ENCODE measurements at regions not wholly inside any gene's neighbourhood (a gene's known extent, or its start where the extent isn't known, plus 50 kb on each side); places are given as distances from the start of the nearest gene placed in this dataset.
"Not testable (repeated sequence)": the region's sequence is repeated elsewhere in the genome, so short reads cannot be mapped to it uniquely, and the experiment has no call there.

- Histone ChIP-seq H3K79me2 (ENCODE audit: control insufficient read depth, insufficient read depth, low read length, unreplicated experiment) (no peaks in the 10 kb centered on the region), H3K27me3 (ENCODE audit: insufficient read depth, low read length) (peaks cover 2% of the 10 kb centered on the region; the same call in 1 of the 2 replicates), H3K4me3 (ENCODE audit: low read depth, low read length) (no peak overlapping the region), H3K36me3 (ENCODE audit: insufficient read depth, low read length) (no peaks in the 10 kb centered on the region), H3K4me1 (ENCODE audit: control insufficient read depth, insufficient read depth, low read length, unreplicated experiment) (no peaks in the 10 kb centered on the region), H2AFZ (ENCODE audit: low read length, unreplicated experiment) (no peak overlapping the region), H3K27ac (ENCODE audit: low read depth, low read length) (no peak overlapping the region)
These were observed 676.7 kb upstream of the LCORL start for GRCh38 chr4:18698119-18698883.

- Histone ChIP-seq H3K36me3 (ENCODE audit: insufficient read depth, low read length) (no peaks in the 10 kb centered on the region), H3K79me2 (ENCODE audit: control insufficient read depth, insufficient read depth, low read length, unreplicated experiment) (no peaks in the 10 kb centered on the region), H3K27ac (ENCODE audit: low read depth, low read length) (no peak overlapping the region)
These were observed 674.4 kb upstream of the LCORL start for GRCh38 chr4:18695733-18696527.

GRCh38 chr4:18691431-18692200 lies 670.1 kb upstream of the LCORL start:
- H3K4me1 ChIP-seq (ENCODE audit: control insufficient read depth, insufficient read depth, low read length, unreplicated experiment) = no peaks in the 10 kb centered on the region
- no peaks in the 10 kb centered on the region for H3K79me2 ChIP-seq (ENCODE audit: control insufficient read depth, insufficient read depth, low read length, unreplicated experiment)
- H2AFZ ChIP-seq (ENCODE audit: low read length, unreplicated experiment) = peak overlapping the region; percentile 13
- H3K36me3 ChIP-seq (ENCODE audit: insufficient read depth, low read length) = no peaks in the 10 kb centered on the region
- H3K27ac ChIP-seq (ENCODE audit: low read depth, low read length) = no peak overlapping the region
- no peak overlapping the region for H3K4me3 ChIP-seq (ENCODE audit: low read depth, low read length)
- peaks cover 12% of the 10 kb centered on the region; the same call in 1 of the 2 replicates for H3K27me3 ChIP-seq (ENCODE audit: insufficient read depth, low read length)

More at GRCh38 chr4:18695733-18696527, 674.4 kb upstream of the LCORL start:
- no peaks in the 10 kb centered on the region for H3K4me1 ChIP-seq (ENCODE audit: control insufficient read depth, insufficient read depth, low read length, unreplicated experiment)
- no peak overlapping the region for H3K4me3 ChIP-seq (ENCODE audit: low read depth, low read length)
- no peak overlapping the region for H2AFZ ChIP-seq (ENCODE audit: low read length, unreplicated experiment)
- peaks cover 6% of the 10 kb centered on the region; the same call in 1 of the 2 replicates for H3K27me3 ChIP-seq (ENCODE audit: insufficient read depth, low read length)

- Histone ChIP-seq H3K79me2 (ENCODE audit: control insufficient read depth, insufficient read depth, low read length, unreplicated experiment) (no peaks in the 10 kb centered on the region), H3K27me3 (ENCODE audit: insufficient read depth, low read length) (peaks cover 12% of the 10 kb centered on the region; the same call in 1 of the 2 replicates), H3K4me3 (ENCODE audit: low read depth, low read length) (no peak overlapping the region), H3K4me1 (ENCODE audit: control insufficient read depth, insufficient read depth, low read length, unreplicated experiment) (no peaks in the 10 kb centered on the region), H3K27ac (ENCODE audit: low read depth, low read length) (no peak overlapping the region), H3K36me3 (ENCODE audit: insufficient read depth, low read length) (no peaks in the 10 kb centered on the region), H2AFZ (ENCODE audit: low read length, unreplicated experiment) (no peak overlapping the region)
These were observed 668.9 kb upstream of the LCORL start for GRCh38 chr4:18690291-18690955.

- H3K27ac ChIP-seq (ENCODE audit: low read depth, low read length) = no peak overlapping the region
- H2AFZ ChIP-seq (ENCODE audit: low read length, unreplicated experiment) = no peak overlapping the region
- H3K4me1 ChIP-seq (ENCODE audit: control insufficient read depth, insufficient read depth, low read length, unreplicated experiment) = no peaks in the 10 kb centered on the region
- H3K27me3 ChIP-seq (ENCODE audit: insufficient read depth, low read length) = peaks cover 10% of the 10 kb centered on the region; the same call in 1 of the 2 replicates
- H3K79me2 ChIP-seq (ENCODE audit: control insufficient read depth, insufficient read depth, low read length, unreplicated experiment) = no peaks in the 10 kb centered on the region
- H3K36me3 ChIP-seq (ENCODE audit: insufficient read depth, low read length) = no peaks in the 10 kb centered on the region
- no peak overlapping the region for H3K4me3 ChIP-seq (ENCODE audit: low read depth, low read length)
These were observed 668.0 kb upstream of the LCORL start for GRCh38 chr4:18689308-18690115.

GRCh38 chr4:18688351-18688750 lies 666.8 kb upstream of the LCORL start:
- H3K27ac ChIP-seq (ENCODE audit: low read depth, low read length); H3K4me3 ChIP-seq (ENCODE audit: low read depth, low read length); H2AFZ ChIP-seq (ENCODE audit: low read length, unreplicated experiment); H3K27me3 ChIP-seq (ENCODE audit: insufficient read depth, low read length); H3K79me2 ChIP-seq (ENCODE audit: control insufficient read depth, insufficient read depth, low read length, unreplicated experiment); H3K4me1 ChIP-seq (ENCODE audit: control insufficient read depth, insufficient read depth, low read length, unreplicated experiment); H3K36me3 ChIP-seq (ENCODE audit: insufficient read depth, low read length): not testable (repeated sequence)

GRCh38 chr4:18686338-18687037 lies 664.9 kb upstream of the LCORL start:
- Histone ChIP-seq H3K27me3 (ENCODE audit: insufficient read depth, low read length) (peaks cover 6% of the 10 kb centered on the region; the same call in 1 of the 2 replicates), H3K4me1 (ENCODE audit: control insufficient read depth, insufficient read depth, low read length, unreplicated experiment) (no peaks in the 10 kb centered on the region), H3K36me3 (ENCODE audit: insufficient read depth, low read length) (no peaks in the 10 kb centered on the region), H2AFZ (ENCODE audit: low read length, unreplicated experiment) (no peak overlapping the region), H3K27ac (ENCODE audit: low read depth, low read length) (no peak overlapping the region), H3K4me3 (ENCODE audit: low read depth, low read length) (no peak overlapping the region), H3K79me2 (ENCODE audit: control insufficient read depth, insufficient read depth, low read length, unreplicated experiment) (no peaks in the 10 kb centered on the region)

GRCh38 chr4:18684932-18685331 lies 663.4 kb upstream of the LCORL start:
- H3K27me3 ChIP-seq (ENCODE audit: insufficient read depth, low read length) = peaks cover 5% of the 10 kb centered on the region; the same call in 1 of the 2 replicates
- no peak overlapping the region for H3K27ac ChIP-seq (ENCODE audit: low read depth, low read length)
- H2AFZ ChIP-seq (ENCODE audit: low read length, unreplicated experiment) = no peak overlapping the region

GRCh38 chr4:18676526-18676915 lies 655.0 kb upstream of the LCORL start:
- H3K27me3 ChIP-seq (ENCODE audit: insufficient read depth, low read length) = no peaks in the 10 kb centered on the region
- no peak overlapping the region for H2AFZ ChIP-seq (ENCODE audit: low read length, unreplicated experiment)
- no peaks in the 10 kb centered on the region for H3K79me2 ChIP-seq (ENCODE audit: control insufficient read depth, insufficient read depth, low read length, unreplicated experiment)
- no peak overlapping the region for H3K27ac ChIP-seq (ENCODE audit: low read depth, low read length)
- H3K4me3 ChIP-seq (ENCODE audit: low read depth, low read length) = no peak overlapping the region
- H3K36me3 ChIP-seq (ENCODE audit: insufficient read depth, low read length) = no peaks in the 10 kb centered on the region
- no peaks in the 10 kb centered on the region for H3K4me1 ChIP-seq (ENCODE audit: control insufficient read depth, insufficient read depth, low read length, unreplicated experiment)

More at GRCh38 chr4:18684932-18685331, 663.4 kb upstream of the LCORL start:
- Histone ChIP-seq H3K79me2 (ENCODE audit: control insufficient read depth, insufficient read depth, low read length, unreplicated experiment) (no peaks in the 10 kb centered on the region), H3K4me1 (ENCODE audit: control insufficient read depth, insufficient read depth, low read length, unreplicated experiment) (no peaks in the 10 kb centered on the region), H3K4me3 (ENCODE audit: low read depth, low read length) (no peak overlapping the region), H3K36me3 (ENCODE audit: insufficient read depth, low read length) (no peaks in the 10 kb centered on the region)

All from ACC112 (cell line).